GM18520 (cell line): ENCODE measurements at regions not wholly inside any gene's neighbourhood (a gene's known extent, or its start where the extent isn't known, plus 50 kb on each side); places are given as distances from the start of the nearest gene placed in this dataset.

Source experiments
- ATAC-seq: cut with Tn5 transposase; IDR thresholded peaks from one replicate; pipeline ENCODE4 v1.9.1; 2021; ENCODE audit not compliant: unreplicated experiment

DNA sequence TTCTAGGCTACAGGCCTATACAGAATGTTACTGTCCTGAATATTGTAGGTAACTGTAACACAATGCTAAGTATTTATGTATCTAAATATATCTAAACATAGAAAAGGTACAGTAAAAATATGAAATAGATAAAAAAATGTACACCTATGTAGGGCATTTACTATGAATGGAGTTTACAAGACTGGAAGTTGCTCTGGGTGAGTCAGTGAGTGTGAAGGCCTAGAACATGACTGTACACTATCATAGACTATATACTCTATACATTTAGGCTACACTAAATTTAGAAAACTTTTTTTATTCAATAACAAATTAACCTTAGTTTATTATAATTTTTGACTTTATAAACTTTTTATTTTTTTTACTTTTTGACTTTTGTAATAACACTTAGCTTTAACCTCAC, 136.9 kb downstream of the DUSP10 start:
- no peak for ATAC-seq

DNA sequence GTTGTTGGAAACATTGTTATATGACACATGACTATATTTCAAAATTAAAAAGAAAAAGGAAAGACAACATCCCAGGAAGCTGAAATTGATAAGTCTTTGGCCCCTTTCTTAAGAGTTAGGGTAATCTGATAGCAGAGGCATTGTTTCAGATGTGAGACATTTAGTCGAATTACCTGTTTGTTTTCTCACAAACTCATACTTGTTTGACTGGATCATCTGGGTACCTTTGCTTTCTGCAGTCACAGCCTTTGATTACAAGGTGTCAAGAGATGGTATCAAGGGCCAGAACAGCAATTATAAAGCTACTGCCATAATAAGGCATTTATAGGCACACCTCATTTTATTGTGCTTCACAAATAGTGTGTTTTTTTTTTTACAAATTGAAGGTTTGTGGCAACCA, 136.3 kb downstream of the DUSP10 start:
- no peak for ATAC-seq

DNA sequence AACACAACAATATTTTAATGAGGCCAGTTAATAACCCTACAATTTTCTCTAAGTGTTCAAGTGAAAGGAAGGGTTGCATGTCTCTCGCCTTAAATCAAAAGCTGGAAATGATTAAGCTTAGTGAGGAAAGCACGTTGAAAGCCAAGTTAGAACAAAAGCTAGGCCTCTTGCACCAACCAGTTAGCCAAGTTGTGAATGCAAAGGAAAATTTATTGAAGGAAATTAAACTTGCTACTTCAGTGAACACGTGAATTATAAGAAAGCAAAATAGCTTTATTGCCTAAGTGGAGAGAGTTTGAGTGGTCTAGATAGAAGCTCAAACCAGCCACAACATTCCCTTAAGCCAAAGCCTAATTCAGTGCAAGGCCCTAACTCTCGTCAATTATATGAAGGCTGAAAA, 135.6 kb downstream of the DUSP10 start:
- ATAC-seq = no peak

DNA sequence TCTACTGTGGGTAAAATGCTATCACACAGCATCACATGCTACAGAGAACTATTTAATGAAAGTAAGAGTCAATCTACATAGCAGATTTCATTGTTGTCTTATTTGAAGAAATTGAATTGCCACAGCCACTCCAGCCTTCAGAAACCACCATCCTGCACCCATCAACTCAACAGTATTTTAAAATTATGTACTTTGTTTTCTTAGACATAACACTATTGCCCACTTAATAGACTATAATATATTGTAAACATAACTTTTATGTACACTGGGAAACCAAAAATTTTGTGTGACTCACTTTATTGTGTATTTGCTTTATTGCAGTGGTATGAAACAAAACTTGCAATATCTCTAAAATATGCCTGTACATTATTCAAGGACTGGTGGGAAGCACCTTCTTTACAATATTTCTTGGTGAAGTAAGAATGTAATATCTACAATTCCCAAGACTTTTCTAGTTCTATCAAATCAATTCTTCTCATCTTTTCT, 133.0 kb downstream of the DUSP10 start:
- ATAC-seq = no peak

DNA sequence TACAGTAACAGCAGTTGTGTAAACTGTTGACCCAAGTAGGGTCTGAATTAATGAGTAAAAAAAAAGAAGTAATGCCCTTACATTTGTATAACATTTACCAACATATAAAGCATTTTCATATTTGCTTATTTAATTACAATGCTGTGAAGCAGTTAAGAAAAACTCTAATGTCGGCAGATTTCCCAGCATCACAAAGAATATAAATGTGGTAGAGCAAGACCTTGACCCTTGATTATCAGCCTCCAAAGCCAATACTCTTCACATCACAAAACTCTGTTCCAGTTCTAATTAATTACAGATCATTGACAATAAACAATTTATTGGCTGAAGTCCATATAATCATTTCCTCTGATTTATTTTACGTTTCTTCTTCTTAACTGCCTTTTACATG, 130.2 kb downstream of the DUSP10 start:
- ATAC-seq = no peak

DNA sequence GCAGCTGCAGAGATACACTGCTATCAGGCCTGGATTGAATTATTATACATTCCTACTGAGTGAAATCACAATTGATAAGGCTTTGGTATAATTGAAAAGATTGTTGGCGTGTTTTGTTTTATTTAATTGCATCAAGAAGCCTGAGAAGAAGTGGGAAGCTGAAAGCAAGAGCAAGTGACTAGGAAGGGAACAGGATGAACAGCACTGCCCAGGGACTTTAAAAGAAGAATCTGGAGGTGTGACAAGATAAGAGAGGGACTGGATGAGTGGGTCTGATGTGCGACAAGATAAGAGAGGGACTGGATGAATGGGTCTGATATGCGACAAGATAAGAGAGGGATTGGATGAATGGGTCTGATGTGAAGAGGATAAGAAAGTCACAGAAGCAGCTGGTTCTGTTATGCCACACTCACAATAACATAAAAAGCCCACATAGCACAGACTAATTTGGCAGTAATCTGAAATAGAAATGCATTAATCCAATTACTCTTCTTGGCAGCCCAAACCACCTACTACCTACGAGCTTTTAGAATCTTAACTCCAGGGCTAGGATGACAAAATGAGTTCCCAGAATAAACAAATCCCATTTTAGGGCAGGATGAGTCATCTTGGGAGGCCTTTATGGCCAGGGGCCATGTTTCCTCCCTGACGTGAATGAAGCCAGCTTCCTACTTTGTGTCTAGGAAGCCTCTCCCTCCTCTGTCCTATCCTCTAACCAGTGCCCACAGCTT, 129.7 kb downstream of the DUSP10 start:
- no peak for ATAC-seq

DNA sequence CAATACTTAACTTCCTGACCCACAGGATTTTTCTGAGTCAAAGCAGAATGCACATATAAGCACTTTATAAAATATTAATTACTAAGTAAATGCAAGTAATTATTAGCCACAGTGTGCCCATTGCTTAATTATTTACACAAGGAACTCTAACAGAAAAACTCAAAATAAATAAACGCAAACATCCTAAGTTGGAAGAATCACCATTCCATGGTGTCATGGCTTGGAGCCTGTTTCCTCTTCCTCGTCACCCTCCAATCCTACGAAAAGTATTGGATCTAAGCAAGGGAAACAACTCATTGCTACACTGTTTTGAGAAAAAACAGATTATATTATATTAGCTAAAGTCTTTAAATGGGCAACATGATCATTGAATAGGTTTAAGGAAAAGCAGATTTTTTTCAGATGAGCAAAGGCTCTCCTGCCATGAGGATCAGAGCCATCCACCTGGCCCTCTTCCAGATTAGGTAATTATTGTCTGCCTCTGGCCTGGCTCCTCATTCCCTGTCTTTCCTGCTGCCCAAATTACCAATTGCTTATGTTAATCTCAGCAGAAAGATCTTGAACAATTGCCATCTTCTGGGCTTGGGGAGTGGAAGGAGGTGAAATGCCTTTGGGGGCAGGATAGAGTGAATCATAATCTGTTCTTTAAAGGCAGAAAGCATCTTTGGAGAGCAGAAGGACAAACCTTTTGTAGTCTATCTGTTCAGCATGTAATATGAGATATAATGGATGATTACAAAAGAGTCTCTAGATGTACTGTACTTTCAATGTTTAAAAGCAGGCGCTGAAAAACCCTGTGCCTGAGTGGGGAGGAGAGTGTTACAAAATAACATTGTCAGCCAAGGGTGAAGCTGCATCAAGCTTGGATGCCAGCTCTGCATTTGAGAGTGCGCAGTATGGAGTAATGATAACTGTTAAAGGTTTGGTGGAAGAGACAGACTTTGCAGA, 121.2 kb downstream of the DUSP10 start:
- ATAC-seq = no peak

DNA sequence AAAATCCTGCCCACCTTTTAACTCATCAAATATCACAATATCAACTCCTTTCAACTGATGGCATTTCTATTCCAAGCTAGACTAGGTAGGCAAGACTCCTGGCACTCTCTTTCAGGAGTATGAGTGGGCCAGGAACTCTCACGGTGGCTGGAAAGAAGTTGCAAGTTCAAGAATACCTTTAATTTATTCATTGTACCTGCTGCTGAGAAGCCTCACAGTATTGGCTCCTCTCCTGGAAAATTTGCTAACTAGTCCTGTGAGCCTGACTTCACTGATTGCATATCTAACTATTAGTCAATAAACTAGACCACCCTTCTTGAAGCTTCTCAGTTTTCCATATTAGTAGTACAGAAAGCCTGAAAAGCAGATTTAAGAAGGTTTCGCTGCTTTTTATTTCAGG, 120.2 kb downstream of the DUSP10 start:
- ATAC-seq = no peak

DNA sequence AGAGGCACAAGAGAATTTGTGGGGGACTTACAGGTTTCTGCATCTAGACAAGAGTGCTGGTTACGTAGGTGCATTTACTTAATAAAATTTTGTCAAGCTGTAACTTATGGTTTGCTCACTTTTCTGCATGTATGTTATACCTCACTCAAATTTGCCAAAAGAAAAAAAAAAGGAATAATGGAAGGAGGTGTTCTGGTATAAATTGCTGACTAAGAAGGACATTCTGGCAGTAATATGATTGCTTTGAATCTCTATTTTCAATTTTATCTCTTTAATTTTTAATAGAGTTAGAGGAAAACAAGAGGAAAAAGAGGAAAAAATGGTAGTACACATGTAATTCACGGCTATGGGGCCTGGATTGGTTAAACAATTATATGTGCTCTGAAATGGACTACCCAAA, 119.5 kb downstream of the DUSP10 start:
- no peak for ATAC-seq

DNA sequence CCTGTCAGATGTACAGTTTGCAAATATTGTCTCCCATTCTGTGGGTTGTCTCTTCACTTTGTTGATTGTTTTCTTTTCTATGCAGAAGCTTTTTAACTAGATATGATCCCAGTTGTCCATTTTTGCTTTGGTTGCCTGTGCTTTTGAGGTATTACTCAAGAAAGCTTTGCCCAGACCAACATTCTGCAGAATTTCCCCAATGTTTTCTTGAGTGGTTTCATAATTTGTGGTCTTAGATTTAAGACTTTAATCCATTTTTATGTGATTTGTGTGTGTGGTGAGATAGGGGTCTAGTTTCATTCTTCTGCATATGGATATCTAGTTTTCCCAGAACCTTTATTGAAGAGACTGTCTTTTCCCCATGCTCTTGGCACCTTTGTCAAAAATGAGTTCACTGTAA, 116.9 kb downstream of the DUSP10 start:
- no peak for ATAC-seq

DNA sequence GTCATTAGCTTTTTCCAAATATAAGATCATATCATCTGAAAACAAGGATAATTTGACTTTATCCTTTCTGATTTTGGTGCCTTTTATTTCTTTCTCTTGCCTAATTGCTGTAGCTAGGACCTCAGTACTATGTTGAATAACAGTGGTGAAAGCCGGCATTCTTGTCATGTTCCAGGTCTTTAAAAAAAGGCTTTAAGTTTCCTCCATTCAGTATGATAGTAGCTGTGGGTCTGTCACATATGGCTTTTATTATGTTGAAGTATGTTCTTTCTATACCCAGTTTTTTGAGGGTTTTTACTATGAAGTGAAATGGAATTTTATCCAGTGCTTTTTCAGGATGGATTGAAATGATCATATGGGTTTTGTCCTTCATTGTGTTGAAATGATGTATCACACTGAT, 115.8 kb downstream of the DUSP10 start:
- ATAC-seq = no peak

DNA sequence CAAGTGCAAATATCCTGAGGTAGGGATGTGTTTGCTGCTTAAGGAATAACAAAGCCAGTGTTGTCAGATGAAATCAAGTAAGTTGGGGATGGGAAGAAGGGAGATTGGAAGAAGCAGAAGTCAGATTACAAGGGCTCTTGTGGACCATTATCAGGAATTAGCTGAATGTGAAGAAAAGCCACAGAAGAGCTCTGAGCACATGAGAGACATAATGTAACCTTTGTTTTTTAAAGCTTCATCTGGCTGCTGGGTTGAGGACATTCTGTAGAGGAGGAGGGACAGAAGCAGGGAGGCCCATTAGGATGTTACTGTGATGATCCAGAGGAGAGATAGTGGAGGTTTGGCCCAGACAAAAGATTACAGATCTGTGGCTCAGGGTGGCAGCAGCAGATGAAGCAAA, 111.7 kb downstream of the DUSP10 start:
- no peak for ATAC-seq

DNA sequence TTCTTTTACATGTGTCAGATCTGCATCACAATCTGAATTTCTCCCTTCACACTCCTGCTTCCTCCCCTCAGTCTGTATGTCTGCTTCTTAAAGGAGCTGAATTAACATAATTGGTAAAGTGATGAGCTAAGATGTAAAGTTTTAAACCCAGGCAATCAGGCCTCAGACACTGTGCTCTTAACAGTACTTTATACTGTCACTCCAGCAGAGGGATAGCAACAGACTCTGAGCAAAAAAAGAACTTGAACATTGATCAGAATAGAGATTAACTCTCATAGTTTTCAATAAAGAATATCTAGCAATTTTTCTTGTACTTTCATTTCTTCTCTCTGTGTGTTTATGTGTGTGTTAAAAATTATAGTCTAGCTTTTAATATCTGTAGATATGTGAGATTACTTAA, 110.3 kb downstream of the DUSP10 start:
- ATAC-seq = no peak

DNA sequence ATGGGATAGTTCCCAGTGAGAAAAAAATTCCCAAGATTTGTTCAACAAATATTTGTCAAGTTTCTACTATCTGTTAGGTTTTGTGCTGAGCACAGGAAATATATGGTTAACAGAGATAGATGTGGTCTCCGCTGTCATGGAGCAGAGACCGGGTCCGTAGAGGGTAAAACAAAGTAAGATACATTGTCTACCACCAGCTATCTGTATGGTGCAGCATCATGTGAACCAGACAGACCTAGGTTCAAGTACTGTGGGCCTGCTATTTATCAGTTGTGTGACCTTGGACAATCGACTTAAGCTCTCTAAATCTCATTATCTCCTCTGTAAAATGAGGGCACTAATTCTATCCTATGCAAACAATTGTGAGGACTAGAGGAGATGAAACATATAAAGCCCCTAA, 109.8 kb downstream of the DUSP10 start:
- ATAC-seq = no peak

DNA sequence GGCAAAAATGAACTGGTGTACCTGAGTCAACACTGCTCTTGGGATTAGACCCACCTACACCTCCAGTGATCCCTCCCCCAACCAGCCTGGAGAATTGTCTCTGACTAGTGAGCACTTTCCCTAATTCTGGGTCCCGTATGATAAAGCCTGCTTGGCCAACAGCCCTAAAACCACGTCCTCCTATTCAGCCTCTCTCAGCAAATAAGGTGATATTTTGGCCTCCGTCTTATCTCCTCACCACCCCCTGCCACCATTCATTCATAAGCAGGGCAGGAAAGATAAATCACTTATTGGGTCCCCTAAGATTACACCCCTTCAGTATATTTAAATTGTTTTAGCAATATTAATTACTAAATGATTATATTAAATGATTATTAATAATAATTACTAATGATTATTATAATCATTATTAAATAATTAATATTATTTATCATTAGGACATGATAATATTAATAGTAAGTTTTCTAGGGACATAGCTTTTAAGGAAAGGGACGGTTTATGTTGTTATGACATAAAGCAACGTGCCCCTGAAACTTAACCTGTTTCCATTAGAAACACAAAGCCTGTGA, 108.0 kb downstream of the DUSP10 start:
- no peak for ATAC-seq

DNA sequence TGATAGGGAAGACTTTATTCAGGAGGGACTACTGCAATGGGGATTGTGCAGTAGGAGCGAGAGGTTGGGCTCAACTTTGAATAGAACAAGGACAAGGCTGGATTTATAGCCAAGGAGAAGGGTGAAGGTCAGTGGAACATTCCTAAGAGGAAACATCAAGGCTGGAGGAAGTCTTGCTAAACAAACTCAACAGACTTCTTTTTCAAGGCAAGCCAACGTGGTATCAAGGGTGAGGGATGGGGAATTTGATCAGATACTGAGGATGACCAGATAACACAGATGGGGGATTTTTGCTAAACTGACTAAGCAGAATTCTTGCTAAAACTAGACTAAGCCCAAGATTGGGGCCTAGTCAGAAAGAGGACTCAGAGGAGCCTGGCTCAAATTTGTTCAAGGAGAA, 107.3 kb downstream of the DUSP10 start:
- no peak for ATAC-seq

DNA sequence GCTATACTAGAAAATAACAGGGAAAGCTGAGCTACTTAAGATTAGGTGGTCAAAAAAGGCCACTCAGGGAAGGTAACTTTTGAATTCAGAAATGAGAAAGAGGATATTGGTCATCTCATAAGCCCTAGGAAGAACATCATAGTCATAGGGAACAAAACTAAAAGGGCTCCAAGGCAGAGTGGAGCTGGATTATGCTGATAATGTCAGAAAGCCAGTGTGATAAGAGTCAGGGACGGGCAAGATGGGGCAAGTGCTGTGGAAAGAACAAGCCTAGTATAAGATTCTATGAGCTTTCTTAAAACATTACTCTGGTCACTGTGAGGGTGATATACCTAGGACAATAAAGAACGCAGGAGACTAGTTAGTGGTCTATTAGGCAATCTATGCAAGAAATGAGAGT, 106.6 kb downstream of the DUSP10 start:
- ATAC-seq = no peak

DNA sequence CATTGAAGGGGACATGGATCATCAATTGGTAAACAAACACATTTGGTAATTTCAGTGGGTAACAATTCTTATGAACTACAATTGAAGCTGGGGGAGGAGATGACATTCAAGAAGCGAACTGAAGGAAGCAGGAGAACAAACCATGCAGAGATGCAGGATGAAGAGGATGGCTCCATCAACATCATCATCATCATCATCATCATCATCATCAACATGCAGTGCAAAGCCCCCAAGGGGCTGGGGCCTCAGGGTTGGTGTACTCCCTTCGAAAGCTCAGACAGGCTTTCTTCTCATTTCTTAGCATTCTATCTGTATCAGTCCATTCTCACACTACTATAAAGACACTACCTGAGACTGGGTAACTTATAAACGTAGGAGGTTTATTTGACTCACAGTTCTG, 105.8 kb downstream of the DUSP10 start:
- ATAC-seq = no peak

DNA sequence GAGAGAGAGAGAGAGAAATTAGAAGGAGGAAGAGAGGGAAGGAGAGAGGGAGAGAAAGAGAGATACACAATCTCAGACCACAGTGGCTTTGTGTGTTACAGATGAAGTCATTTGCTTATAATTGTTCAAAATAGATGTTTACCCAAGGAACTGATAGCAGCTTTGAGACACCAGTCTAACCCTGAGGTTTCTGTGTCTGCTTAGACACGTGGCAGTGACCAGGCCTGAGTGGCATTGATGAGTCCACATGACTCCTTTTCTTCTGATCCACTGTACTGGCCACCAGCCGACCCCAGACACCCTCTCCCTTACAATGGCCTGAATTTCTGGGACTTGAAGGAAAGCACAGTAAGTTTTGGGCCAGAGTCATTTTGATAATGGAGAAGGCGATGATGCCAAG, 104.9 kb downstream of the DUSP10 start:
- ATAC-seq = no peak

DNA sequence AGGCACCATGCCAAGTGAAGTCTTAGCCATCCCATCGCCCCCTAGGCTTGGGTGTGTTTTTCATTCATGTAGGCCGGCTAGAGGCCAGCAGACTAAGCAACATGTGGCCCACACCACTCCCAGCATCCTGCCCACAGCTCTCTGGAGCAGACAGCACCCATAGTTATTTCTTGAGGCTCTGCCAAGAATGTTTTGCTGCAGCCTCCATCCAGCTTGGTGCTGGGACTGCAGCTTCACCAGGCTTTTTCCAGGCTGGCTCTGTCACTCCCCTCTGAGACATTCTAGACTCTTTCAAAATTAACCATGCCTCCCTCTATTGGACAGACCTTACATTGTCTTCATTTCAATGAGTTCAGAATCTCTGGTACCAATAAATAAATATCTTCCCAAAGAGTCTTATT, 104.2 kb downstream of the DUSP10 start:
- ATAC-seq = no peak

DNA sequence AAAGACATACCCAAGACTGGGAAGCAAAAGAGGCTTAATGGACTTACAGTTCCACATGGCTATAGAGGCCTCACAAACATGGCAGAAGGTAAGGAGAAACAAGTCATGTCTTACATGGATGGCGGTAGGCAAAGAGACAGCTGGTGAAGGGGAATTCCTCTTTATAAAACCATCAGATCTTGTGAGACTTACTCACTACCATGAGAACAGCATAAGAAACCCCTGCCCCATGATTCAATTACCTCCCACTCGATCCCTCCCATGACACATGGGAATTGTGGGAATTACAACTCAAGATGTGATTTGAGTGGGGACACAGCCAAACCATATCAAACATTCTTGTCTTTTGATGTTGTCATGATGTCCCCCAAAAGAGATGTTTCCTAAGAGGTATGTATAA, 103.3 kb downstream of the DUSP10 start:
- ATAC-seq = no peak

DNA sequence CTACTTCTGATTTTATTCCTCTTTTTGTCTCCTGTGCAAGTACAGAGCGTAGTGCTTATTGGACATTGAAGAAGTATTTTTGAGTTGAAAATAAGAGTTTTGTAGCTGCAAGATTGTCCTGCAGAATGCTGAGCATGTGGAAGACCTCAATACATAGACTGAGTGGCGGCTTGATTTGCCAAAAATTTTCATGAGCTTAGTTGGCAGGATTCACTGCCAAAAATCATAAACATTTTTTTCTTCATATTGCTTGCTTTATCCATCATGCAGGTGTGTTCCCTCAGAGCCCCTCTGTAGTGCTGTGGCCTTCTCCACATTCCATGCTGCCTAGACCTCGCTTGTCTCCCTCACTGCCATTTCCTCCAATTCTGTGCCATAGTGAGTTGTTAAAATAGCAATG, 100.1 kb downstream of the DUSP10 start:
- ATAC-seq = no peak
